ENCODE measurements at regions not wholly inside any gene's neighbourhood (a gene's known extent, or its start where the extent isn't known, plus 50 kb on each side); places are given as distances from the start of the nearest gene placed in this dataset.
A peak's percentile ranks its signal among the peaks of the same experiment; 100 is the strongest.

- Mint-ChIP-seq H3K4me1 (ENCODE audit: low read depth) (no peaks in the 10 kb centered on the region), H3K36me3 (ENCODE audit: low read depth) (peaks cover 2% of the 10 kb centered on the region), H3K9me3 (ENCODE audit: low read depth) (no peaks in the 10 kb centered on the region), H3K4me3 (ENCODE audit: unreplicated experiment) (no peak overlapping the region), H3K27me3 (ENCODE audit: low read depth) (peaks cover 19% of the 10 kb centered on the region), H3K27ac (ENCODE audit: unreplicated experiment) (no peak overlapping the region)
- no peak for DNase-seq (ENCODE audit: low spot score)
- TF ChIP-seq CTCF (IDR thresholded peaks at IDR 0.05) = no peak
Measured at GRCh38 chr1:110781525-110781924, 91.4 kb upstream of the CD53 start.

- peak; percentile 80 for TF ChIP-seq CTCF (IDR thresholded peaks at IDR 0.05)
- H3K9me3 Mint-ChIP-seq (ENCODE audit: low read depth) = no peaks in the 10 kb centered on the region
- peaks cover 22% of the 10 kb centered on the region for H3K27me3 Mint-ChIP-seq (ENCODE audit: low read depth)
- H3K4me1 Mint-ChIP-seq (ENCODE audit: low read depth) = no peaks in the 10 kb centered on the region
- no peak for DNase-seq (ENCODE audit: low spot score)
- peaks cover 2% of the 10 kb centered on the region for H3K36me3 Mint-ChIP-seq (ENCODE audit: low read depth)
- no peak overlapping the region for H3K27ac Mint-ChIP-seq (ENCODE audit: unreplicated experiment)
- no peak overlapping the region for H3K4me3 Mint-ChIP-seq (ENCODE audit: unreplicated experiment)
Measured at GRCh38 chr1:110780600-110781484, 92.1 kb upstream of the CD53 start.

GRCh38 chr1:110779636-110780035, 93.3 kb upstream of the CD53 start:
- Mint-ChIP-seq H3K9me3 (ENCODE audit: low read depth) (no peaks in the 10 kb centered on the region), H3K4me3 (ENCODE audit: unreplicated experiment) (no peak overlapping the region), H3K4me1 (ENCODE audit: low read depth) (no peaks in the 10 kb centered on the region), H3K27me3 (ENCODE audit: low read depth) (peaks cover 22% of the 10 kb centered on the region), H3K36me3 (ENCODE audit: low read depth) (peaks cover 2% of the 10 kb centered on the region), H3K27ac (ENCODE audit: unreplicated experiment) (no peak overlapping the region)
- no peak for DNase-seq (ENCODE audit: low spot score)
- TF ChIP-seq CTCF (IDR thresholded peaks at IDR 0.05) = no peak

GRCh38 chr1:110778821-110779220, 94.1 kb upstream of the CD53 start:
- H3K27me3 Mint-ChIP-seq (ENCODE audit: low read depth) = peaks cover 29% of the 10 kb centered on the region
- DNase-seq (ENCODE audit: low spot score) = no peak
- no peaks in the 10 kb centered on the region for H3K4me1 Mint-ChIP-seq (ENCODE audit: low read depth)
- no peak overlapping the region for H3K27ac Mint-ChIP-seq (ENCODE audit: unreplicated experiment)
- H3K9me3 Mint-ChIP-seq (ENCODE audit: low read depth) = no peaks in the 10 kb centered on the region
- H3K36me3 Mint-ChIP-seq (ENCODE audit: low read depth) = peaks cover 2% of the 10 kb centered on the region
- no peak for TF ChIP-seq CTCF (IDR thresholded peaks at IDR 0.05)
- no peak overlapping the region for H3K4me3 Mint-ChIP-seq (ENCODE audit: unreplicated experiment)

GRCh38 chr1:110777228-110777627, 95.7 kb upstream of the CD53 start:
- peaks cover 2% of the 10 kb centered on the region for H3K36me3 Mint-ChIP-seq (ENCODE audit: low read depth)
- H3K4me3 Mint-ChIP-seq (ENCODE audit: unreplicated experiment) = no peak overlapping the region
- peaks cover 3% of the 10 kb centered on the region for H3K9me3 Mint-ChIP-seq (ENCODE audit: low read depth)
- TF ChIP-seq CTCF (IDR thresholded peaks at IDR 0.05) = no peak
- H3K4me1 Mint-ChIP-seq (ENCODE audit: low read depth) = no peaks in the 10 kb centered on the region
- no peak overlapping the region for H3K27ac Mint-ChIP-seq (ENCODE audit: unreplicated experiment)
- no peak for DNase-seq (ENCODE audit: low spot score)
- peaks cover 34% of the 10 kb centered on the region for H3K27me3 Mint-ChIP-seq (ENCODE audit: low read depth)

Data from chondrocyte (in vitro differentiated cells).